GM13976 (cell line): ENCODE measurements at regions not wholly inside any gene's neighbourhood (a gene's known extent, or its start where the extent isn't known, plus 50 kb on each side); places are given as distances from the start of the nearest gene placed in this dataset.

ENCODE experiments used
- DNase-seq: peaks from one replicate; pipeline ENCODE4 v3.0.0; 2012; ENCODE audit warnings: low spot score
- in situ Hi-C: fragments of 300-500 bp; cut with MboI; formaldehyde crosslinking; loops from one replicate; pipeline ENCODE4 v1.12.0; 2022; ENCODE audit warnings: low sequenced_read_pairs, mixed read lengths, inconsistent platforms; ENCODE audit not compliant: unreplicated experiment
- TF ChIP-seq, protein P1 (sequence below): IDR thresholded peaks from 2 replicates; pipeline ENCODE4 v1.5.1; 2012; ENCODE audit warnings: borderline replicate concordance, mild to moderate bottlenecking; ENCODE audit not compliant: insufficient read depth; ENCODE audit errors: extremely low read depth, missing control alignments, control extremely low read depth

DNA sequence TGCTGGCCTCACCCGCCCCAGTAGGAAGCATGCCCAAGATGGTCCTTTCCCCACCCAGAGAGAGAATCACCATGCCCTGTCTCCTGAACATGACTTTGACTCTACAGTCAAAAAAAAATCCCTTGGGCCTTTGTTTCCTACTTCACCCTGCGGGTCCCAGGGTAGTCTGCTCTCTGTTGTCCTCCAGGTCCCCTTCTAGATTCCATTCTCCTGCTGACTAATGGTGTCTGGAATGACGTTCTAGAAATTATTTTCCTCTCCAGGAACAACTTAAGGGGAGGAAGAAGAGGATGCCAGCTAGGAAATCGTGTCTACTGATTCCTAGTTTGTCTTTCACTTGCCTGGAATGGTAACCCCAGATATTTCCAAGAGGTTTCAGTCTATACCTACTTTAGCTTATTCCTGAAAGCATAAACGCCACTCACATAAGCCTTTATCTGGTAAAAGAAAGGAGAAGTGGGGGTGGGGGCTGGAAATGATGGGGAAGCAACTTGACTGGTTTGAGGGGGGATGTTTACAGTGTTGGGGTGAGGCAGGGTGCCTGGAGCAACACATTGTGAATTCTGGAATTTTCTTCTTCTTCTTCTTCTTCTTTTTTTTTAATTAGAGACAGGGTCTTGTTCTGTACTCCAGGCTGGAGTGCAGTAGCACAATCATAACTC, 93.9 kb downstream of the SNX18 start:
- DNase-seq: no peak
- in situ Hi-C loops: no loop called here
- TF ChIP-seq, protein P1, sequence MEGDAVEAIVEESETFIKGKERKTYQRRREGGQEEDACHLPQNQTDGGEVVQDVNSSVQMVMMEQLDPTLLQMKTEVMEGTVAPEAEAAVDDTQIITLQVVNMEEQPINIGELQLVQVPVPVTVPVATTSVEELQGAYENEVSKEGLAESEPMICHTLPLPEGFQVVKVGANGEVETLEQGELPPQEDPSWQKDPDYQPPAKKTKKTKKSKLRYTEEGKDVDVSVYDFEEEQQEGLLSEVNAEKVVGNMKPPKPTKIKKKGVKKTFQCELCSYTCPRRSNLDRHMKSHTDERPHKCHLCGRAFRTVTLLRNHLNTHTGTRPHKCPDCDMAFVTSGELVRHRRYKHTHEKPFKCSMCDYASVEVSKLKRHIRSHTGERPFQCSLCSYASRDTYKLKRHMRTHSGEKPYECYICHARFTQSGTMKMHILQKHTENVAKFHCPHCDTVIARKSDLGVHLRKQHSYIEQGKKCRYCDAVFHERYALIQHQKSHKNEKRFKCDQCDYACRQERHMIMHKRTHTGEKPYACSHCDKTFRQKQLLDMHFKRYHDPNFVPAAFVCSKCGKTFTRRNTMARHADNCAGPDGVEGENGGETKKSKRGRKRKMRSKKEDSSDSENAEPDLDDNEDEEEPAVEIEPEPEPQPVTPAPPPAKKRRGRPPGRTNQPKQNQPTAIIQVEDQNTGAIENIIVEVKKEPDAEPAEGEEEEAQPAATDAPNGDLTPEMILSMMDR: no peak

DNA sequence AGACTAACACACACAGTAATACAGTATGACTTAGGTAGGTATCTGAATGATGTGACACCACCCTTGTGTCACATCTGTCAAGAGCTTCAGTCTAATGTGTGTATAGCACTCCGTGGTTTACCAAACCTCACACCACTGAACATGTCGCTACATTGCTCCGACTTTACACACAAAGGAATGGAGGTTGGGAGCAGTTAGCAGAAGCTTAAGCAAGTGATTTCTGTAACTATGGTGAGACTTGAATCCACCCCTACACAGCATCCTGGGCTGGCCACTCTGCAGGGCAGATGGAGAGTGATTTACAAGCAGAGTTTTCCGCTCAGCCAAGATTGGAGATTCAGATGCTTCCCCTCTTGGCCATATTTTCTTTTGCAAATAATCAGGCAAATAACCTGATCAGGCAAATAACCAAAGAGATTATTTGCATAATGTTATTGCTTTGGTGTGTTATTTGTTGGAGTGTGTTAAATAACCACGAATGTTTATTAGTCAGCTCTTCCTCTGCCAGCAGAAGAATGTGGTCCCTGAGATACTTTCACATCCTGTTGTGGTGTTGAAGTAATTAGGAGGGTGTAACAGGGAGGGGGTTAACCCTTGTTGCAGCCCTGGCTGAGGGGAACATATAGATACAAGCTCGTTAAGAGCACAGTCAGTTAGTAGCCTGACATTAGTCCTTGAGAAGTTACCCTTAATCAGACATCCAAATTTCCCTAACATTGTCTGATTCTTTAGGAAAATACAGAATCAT, 92.8 kb downstream of the SNX18 start:
- TF ChIP-seq, protein P1: no peak
- in situ Hi-C loops: no loop called here
- DNase-seq: peak; percentile 41

DNA sequence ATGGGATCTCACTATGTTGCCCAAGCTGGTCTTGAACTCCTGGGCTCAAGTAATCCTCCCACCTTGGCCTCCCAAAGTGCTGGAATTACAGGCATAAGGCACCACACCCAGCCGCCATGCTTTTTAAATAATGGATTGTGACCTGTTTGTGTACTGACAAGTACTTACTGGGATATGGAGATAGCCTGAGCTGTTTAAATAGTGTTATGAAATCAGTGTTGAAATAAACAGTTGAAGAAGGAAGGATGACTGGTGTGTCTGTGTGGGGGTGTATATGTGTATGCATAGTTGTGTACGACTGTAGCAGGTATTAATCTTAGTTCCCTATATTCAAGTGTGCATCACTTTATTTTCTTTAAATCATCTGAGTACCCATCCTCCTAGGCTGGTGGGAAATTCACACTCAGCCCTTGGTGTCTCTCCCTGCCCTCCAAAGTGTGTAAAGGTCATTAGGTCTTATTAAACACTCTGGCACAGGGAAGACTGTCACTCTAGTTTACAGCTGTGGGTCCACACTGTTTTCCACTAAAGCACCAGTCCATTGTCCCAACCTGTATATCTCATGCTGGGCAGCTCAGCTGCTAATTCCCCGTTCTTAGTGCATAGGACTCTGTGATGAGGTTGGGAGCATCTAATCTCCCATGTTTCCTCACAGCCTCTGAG, 91.0 kb downstream of the SNX18 start:
- TF ChIP-seq, protein P1: no peak
- no peak for DNase-seq
- in situ Hi-C loops: no loop called here

DNA sequence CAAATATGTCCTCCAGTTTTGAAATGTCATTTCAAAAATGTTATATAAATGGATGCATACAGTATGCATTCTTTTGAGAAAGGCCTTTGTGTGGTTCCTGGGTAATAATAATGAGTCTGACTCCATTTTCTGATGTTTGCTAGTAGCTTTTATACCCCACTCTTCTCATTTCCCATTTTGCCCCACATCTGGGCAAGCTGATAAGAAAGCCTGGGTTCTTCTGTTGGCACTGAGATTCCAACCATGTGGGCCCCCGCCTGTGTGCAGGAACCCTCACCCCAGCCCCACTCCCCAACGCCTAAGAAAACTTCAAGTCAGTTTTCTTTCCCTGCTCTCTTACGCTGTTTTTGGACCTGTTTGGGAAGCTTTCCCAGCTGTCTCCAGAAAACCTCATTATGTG, 89.4 kb downstream of the SNX18 start:
- in situ Hi-C loops: no loop called here
- no peak for DNase-seq
- TF ChIP-seq, protein P1: no peak

DNA sequence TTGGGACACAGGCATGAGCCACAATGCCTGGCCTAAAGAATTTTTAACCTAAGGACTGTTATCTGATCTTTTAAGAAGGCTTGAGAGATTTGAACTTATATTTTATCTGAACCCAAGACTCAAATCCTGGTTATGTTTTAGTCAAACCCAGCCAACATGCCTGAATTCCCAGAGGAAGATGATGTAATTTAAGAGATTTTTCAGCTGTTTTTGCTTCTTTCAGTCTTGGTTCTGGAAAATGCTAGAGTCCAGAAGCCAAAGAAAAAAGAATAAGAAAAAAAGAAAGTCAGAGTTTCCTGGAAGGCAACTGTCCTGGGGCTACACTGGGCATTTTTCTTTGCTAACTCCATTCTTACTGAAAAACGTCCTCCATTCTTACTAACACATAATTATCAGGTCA, 85.8 kb downstream of the SNX18 start:
- TF ChIP-seq, protein P1: no peak
- DNase-seq: no peak
- in situ Hi-C loops: no loop called here

DNA sequence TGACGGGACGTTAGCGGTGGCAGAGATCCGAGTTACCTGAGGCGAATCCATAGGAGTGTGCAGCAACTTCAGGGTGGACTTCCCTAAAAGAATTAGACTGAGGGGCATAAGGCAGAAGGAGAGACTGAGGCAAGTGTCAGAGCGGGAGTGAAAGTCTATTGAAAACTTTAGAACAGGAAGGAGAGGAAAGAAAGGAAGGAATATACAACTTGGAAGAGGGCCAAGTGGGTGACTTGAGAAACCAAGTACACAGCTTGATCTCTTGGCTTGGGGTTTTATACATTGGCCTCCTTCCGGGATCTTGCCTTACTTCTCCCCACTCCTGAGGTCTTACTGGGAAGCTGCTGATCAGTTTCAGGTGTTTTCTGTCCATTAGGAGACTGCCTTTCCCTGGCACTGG, 84.9 kb downstream of the SNX18 start:
- TF ChIP-seq, protein P1: no peak
- in situ Hi-C loops: no loop called here
- no peak for DNase-seq
